Lung (tissue), 11 donors: ENCODE measurements at regions not wholly inside any gene's neighbourhood (a gene's known extent, or its start where the extent isn't known, plus 50 kb on each side); places are given as distances from the start of the nearest gene placed in this dataset.

Experiments
- ATAC-seq: fragments of 200-7000 bp; cut with Tn5 transposase; one replicate; pipeline ENCODE4 v1.9.1; 2020; ENCODE audit warnings: moderate number of reproducible peaks; ENCODE audit not compliant: insufficient read depth, low FRiP score
- DNase-seq, 3 donors: peaks; one replicate each; pipeline ENCODE4 v3.0.0-alpha.2; 2013 to 2017
- H3K27ac ChIP-seq, 2 donors: one replicate each; pipeline ENCODE4 v1.5.1; 2013; ENCODE audit warnings: mild to moderate bottlenecking in 2 of 2, moderate library complexity in 2 of 2, control low read depth in 1 of 2, inconsistent platforms in 1 of 2, low read depth in 1 of 2, low read length in 1 of 2
- H3K27me3 ChIP-seq, 3 donors: one replicate each; pipeline ENCODE4 v1.5.1; 2013; ENCODE audit warnings: low read length in 2 of 3; ENCODE audit not compliant: control insufficient read depth in 3 of 3, insufficient read depth in 3 of 3
- H3K36me3 ChIP-seq, 4 donors: one replicate each; pipeline ENCODE4 v1.5.1; 2013; ENCODE audit warnings: low read length in 4 of 4, mild to moderate bottlenecking in 1 of 4, moderate library complexity in 1 of 4; ENCODE audit not compliant: control insufficient read depth in 4 of 4, insufficient read depth in 4 of 4
- H3K4me1 ChIP-seq, 5 donors: one replicate each; pipeline ENCODE4 v1.5.1; 2013; ENCODE audit warnings: low read length in 5 of 5, mild to moderate bottlenecking in 2 of 5, moderate library complexity in 1 of 5; ENCODE audit not compliant: control insufficient read depth in 5 of 5, insufficient read depth in 5 of 5
- H3K4me3 ChIP-seq: one replicate; pipeline ENCODE4 v1.5.1; 2013; ENCODE audit warnings: mild to moderate bottlenecking, control low read depth, moderate library complexity
- H3K9ac ChIP-seq, 2 donors: one replicate each; pipeline ENCODE4 v1.5.1; 2013; ENCODE audit warnings: low read length in 2 of 2, control low read depth in 1 of 2; ENCODE audit not compliant: insufficient read depth in 1 of 2
- H3K9me3 ChIP-seq, 4 donors: one replicate each; pipeline ENCODE4 v1.5.1; 2013; ENCODE audit warnings: low read length in 3 of 4, mild to moderate bottlenecking in 1 of 4, moderate library complexity in 1 of 4; ENCODE audit not compliant: control insufficient read depth in 4 of 4, insufficient read depth in 3 of 4
- WGBS, 2 donors: extraction: QIAGEN DNeasy Blood & Tissue Kit; methylation state at CpG; one replicate each; pipeline ENCODE4 v1.1.7; 2013; 5-methylcytosine and 5-hydroxymethylcytosine counted together
- TF ChIP-seq, protein P1 (sequence below): IDR thresholded peaks from 2 replicates; pipeline ENCODE4 v1.5.1; 2012; ENCODE audit warnings: mild to moderate bottlenecking; ENCODE audit errors: control extremely low read depth, extremely low read depth
- donor health status: control.
- donor health status: control.
- donor health status: Bipolar disorder and iron deficiency.
- donor health status: healthy.
- donor health status: DM: yes; HTN: yes; CAD: no.

DNA sequence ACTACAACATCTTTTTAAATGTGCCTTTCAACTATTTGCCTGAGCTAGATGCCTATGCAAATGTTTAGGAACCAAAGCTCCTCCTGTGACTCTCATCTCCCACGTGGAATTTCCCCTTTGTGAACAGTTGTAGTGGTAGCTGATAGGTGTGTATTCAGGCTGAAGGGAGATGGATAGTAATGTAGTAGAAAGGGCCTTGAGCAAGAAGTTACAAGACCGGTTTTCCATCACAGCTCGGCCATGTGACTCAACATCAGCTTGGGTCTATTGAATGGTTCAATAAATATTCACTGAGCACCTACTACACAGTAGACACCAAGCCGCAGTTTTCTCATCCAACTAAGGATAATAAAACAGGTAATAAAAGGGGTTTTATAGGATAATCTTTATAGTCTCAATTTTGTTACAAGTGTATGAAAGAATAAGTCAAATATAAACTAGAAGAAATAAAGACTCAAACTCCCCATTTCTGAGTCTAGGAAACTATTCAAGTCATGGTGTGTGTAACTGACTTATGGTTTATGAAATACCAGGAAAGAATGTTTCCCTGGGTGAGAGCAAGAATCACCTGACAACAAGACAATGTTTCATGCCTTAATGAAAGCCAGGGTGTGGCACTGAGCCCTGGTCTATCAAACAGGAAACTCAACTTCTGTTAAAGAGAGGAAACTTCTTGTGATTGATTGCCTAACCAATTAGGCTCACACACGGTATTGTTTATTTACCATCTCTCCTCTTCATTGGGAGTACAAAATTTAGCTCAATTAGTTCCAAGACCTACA is 187.1 kb upstream of the SPEF2 start:
- Histone ChIP-seq H3K9ac (no peak overlapping the region), H3K4me1 (no peaks in the 10 kb centered on the region), H3K4me3 (no peak overlapping the region), H3K27ac (no peak overlapping the region), H3K36me3 (no peaks in the 10 kb centered on the region), H3K9me3 (no peaks in the 10 kb centered on the region), H3K27me3 (no peaks in the 10 kb centered on the region)
- no peak for ATAC-seq
- TF ChIP-seq, protein P1, sequence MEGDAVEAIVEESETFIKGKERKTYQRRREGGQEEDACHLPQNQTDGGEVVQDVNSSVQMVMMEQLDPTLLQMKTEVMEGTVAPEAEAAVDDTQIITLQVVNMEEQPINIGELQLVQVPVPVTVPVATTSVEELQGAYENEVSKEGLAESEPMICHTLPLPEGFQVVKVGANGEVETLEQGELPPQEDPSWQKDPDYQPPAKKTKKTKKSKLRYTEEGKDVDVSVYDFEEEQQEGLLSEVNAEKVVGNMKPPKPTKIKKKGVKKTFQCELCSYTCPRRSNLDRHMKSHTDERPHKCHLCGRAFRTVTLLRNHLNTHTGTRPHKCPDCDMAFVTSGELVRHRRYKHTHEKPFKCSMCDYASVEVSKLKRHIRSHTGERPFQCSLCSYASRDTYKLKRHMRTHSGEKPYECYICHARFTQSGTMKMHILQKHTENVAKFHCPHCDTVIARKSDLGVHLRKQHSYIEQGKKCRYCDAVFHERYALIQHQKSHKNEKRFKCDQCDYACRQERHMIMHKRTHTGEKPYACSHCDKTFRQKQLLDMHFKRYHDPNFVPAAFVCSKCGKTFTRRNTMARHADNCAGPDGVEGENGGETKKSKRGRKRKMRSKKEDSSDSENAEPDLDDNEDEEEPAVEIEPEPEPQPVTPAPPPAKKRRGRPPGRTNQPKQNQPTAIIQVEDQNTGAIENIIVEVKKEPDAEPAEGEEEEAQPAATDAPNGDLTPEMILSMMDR, result no peak
- no peak for DNase-seq
- 53 to 57% methylated on average over 5 of the region's 5 CpGs for WGBS, 2 donors

DNA sequence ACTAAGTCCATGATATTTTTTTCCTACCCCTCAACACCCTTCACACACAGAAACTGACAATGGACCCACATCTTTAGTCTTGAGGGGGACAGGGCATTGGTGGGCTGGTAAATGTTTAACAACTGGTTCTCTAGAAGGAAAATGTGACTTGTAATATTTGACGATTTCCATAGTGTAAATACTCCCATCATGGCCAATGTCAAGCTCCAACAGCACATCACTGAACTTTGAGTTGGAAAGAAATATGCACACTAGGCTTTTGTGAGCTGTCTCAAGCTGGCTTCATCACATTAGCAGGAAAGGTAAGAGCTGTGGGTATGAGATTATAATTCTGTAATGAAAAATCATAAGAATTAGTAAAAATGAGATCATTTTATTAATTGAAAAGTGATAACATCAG is 189.9 kb upstream of the PRLR start:
- H3K27ac ChIP-seq, result no peak overlapping the region
- WGBS, 2 donors, result 86 to 94% methylated on average over 1 of the region's 1 CpG
- H3K36me3 ChIP-seq, result no peaks in the 10 kb centered on the region
- H3K4me1 ChIP-seq, result peaks cover 0 to 2% (median 0%) of the 10 kb centered on the region in 5 donors
- no peaks in the 10 kb centered on the region for H3K27me3 ChIP-seq
- no peak for ATAC-seq
- TF ChIP-seq, protein P1, result no peak
- no peaks in the 10 kb centered on the region for H3K9me3 ChIP-seq
- H3K9ac ChIP-seq, result no peak overlapping the region
- no peak overlapping the region for H3K4me3 ChIP-seq
- DNase-seq, result no peak

DNA sequence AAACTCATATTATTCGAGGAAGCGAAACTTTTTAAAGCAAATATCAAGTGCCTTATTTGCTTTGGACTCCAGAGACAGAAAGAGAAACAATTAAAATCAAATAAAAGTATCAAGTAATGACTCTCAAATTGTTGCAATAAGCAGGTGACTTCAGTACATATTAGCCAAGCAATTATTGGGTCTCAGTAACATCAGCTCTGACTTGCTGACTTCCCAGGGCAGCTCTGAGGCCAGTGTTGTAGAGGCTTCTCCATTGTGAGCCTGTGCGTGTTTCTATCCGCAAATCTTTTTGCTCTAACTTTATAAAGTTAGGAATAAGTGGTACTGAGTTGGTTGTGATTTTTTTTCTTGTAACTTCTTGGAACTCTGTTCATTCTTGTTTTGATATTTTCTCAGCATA is 186.8 kb upstream of the PRLR start:
- ATAC-seq (no peak), DNase-seq (no peak)
- H3K36me3 ChIP-seq, result no peaks in the 10 kb centered on the region
- H3K9me3 ChIP-seq, result no peaks in the 10 kb centered on the region
- H3K9ac ChIP-seq, result no peak overlapping the region
- no peak overlapping the region for H3K4me3 ChIP-seq
- no peaks in the 10 kb centered on the region for H3K27me3 ChIP-seq
- WGBS, 2 donors, result 69 to 89% methylated on average over 4 of the region's 4 CpGs
- H3K4me1 ChIP-seq, result no peaks in the 10 kb centered on the region
- TF ChIP-seq, protein P1, result no peak
- no peak overlapping the region for H3K27ac ChIP-seq
